Fibroblast of pulmonary artery (primary cell): ENCODE measurements at regions not wholly inside any gene's neighbourhood (a gene's known extent, or its start where the extent isn't known, plus 50 kb on each side); places are given as distances from the start of the nearest gene placed in this dataset.
"Not testable (repeated sequence)": the region's sequence is repeated elsewhere in the genome, so short reads cannot be mapped to it uniquely, and the experiment has no call there.

ENCODE experiments used
- DNase-seq: peaks from one replicate; pipeline ENCODE4 v3.0.0-alpha.2; 2010; ENCODE audit warnings: low read depth
- H3K4me3 ChIP-seq: replicated peaks from 2 replicates; pipeline ENCODE4 v1.5.1; 2011; ENCODE audit warnings: low read depth, mild to moderate bottlenecking, control low read depth, low read length, moderate library complexity
- CTCF ChIP-seq: IDR thresholded peaks from 2 replicates; pipeline ENCODE4 v1.5.1; 2011; ENCODE audit warnings: mild to moderate bottlenecking, control low read depth, low read length, inconsistent platforms; ENCODE audit errors: missing control alignments

GRCh38 chrX:124181515-124181914, 150.9 kb upstream of the TEX13D start:
- not testable (repeated sequence) for DNase-seq, H3K4me3 ChIP-seq

- no peak for TF ChIP-seq CTCF
- no peak overlapping the region for H3K4me3 ChIP-seq
- DNase-seq = no peak
Measured at GRCh38 chrX:124190440-124190839, 142.0 kb upstream of the TEX13D start.

GRCh38 chrX:124194199-124194598, 138.3 kb upstream of the TEX13D start:
- H3K4me3 ChIP-seq = no peak overlapping the region
- TF ChIP-seq CTCF = no peak
- peak; percentile 7 for DNase-seq

GRCh38 chrX:124194901-124195300, 137.6 kb upstream of the TEX13D start:
- DNase-seq = no peak
- TF ChIP-seq CTCF = no peak
- no peak overlapping the region for H3K4me3 ChIP-seq

GRCh38 chrX:124203311-124203710, 129.1 kb upstream of the TEX13D start:
- TF ChIP-seq CTCF = no peak
- no peak overlapping the region for H3K4me3 ChIP-seq
- no peak for DNase-seq

- DNase-seq = no peak
- no peak for TF ChIP-seq CTCF
- no peak overlapping the region for H3K4me3 ChIP-seq
Measured at GRCh38 chrX:124208660-124209059, 123.8 kb upstream of the TEX13D start.

GRCh38 chrX:124209792-124210576, 122.5 kb upstream of the TEX13D start:
- no peak for DNase-seq
- no peak overlapping the region for H3K4me3 ChIP-seq
- no peak for TF ChIP-seq CTCF
